GM19395 (cell line): ENCODE measurements at regions not wholly inside any gene's neighbourhood (a gene's known extent, or its start where the extent isn't known, plus 50 kb on each side); places are given as distances from the start of the nearest gene placed in this dataset.
"Not testable (repeated sequence)": the region's sequence is repeated elsewhere in the genome, so short reads cannot be mapped to it uniquely, and the experiment has no call there.

Source experiments
- ATAC-seq: cut with Tn5 transposase; IDR thresholded peaks from one replicate; pipeline ENCODE4 v1.9.1; 2021; ENCODE audit warnings: mild to moderate bottlenecking, moderate library complexity; ENCODE audit not compliant: unreplicated experiment

DNA sequence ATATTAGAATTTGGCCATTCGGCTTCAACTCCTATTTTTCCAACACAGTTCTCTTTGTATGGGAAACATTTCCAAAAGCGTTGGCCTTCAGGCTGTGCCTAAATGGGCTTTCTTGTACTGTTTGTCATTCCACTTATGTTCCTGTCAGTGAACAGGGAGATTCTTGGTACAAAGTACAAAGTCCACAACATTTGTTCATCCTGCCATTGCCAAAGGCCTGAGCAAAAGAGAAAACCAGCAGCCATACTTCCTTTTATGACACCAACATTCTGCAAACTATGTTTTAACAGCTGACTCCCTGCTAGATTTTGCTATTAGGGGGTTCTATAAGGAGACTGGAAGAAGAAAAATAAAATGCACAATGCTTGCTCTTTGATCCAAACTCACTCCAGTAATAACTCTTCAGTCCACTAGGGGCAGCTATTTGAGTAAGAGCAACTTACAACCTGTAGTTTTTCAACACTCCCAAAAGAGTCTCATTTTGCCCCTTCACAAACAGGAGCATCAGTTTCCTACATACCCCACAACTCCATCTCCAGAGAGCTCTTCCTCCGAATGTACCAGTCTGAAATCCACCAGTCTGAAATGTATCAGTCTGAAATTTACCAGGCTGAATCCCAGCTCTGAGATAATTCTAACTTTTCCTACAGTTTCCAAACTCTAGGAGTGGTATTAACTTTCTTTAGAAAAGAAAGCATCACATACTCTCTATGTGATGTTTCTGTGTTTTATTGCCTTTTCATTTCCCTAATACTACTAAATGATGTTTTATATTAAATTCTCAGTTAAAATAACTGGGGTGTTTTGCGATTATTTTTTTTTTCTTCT, 693.8 kb downstream of the DNAH5 start:
- no peak for ATAC-seq

DNA sequence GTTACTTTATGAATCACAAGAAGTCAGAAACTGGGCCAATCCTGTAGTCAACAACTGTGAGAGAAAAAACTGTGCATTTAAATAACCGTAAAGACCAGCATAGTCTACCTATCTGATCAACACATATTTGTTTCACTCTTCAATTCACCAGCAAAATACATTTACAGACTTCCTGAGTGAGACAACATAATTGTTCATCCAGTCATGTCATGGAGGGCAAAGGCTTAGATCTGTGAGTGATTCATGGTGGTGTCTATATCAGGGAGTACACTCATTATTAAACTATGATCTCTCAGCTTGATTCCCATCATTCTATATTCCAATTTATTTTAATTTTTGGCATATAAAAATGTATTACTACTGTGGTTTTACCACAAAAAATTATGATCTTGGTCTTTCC, 694.6 kb downstream of the DNAH5 start:
- ATAC-seq = no peak

DNA sequence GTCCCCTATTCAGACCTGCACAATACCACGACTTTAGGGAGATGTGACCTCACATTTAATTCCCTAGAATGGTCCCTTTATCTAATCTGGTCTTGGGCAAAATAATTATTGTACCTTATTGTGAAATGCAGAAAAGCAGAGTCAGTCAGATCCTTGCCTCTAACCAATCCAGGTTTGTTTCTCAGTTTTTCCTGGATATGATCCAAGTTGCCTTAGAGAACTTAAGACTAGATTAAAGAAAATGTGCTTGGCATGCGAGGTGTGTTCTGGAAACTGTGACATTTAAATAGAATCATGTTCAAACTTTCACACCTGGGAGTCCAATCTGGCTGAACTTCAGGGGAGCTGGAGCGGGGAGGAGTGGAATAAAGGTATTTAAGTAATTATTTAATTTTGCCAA, 696.2 kb downstream of the DNAH5 start:
- ATAC-seq = no peak

DNA sequence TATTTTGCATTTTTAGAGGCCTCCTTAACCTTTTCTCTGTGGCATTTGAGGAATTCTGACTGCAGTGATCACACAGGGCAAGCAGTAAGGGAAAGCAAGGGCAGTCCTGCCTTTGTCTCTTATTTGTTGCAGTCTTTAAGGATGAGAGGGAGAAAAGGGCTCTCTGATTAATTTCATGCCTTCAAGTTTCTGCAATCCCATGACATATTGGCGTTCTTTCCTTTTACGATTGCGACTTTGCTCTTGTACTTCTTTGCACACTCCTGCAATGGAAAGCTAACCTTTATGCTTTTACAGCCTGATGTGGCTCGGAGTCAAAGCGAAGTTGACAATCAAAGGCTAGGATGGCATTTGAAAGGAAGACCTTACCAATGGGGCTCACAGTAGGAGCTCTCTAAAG, 698.4 kb downstream of the DNAH5 start:
- ATAC-seq = no peak

DNA sequence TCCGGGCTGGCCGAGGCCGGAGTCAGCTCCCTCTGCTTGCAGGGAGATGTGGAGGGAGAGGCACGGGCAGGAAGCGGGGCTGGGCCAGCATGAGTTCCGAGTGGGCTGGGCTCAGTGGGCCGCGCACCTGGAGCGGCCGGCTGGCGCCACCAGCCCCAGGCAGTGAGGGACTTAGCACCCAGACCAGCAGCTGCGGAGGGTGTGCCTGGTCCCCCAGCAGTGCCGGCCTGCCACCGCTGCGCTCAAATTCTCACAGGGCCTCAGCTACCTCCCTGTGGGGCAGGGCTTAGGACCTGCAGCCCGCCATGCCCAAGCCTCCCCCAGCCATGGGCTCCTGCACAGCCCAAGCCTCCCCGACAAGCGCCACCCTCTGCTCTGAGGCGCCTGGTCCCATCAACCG, 700.3 kb downstream of the DNAH5 start:
- no peak for ATAC-seq

DNA sequence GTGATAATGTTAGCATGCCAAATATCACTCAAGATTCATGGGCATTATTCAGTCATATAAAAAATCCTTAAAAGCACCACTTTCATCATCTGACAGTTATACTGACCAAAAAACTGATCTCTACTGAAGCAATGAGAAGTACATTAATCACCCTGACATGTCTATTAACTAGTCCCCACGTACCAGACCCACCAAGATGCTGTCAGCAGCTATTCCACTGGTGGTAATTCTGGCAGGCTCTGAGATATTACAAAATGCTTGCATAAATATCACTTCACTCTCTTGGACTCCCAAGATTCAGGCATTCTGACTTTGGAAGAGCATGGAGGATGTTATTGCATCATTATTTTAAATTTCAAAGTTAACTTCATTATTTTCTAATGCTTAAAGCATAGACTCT, 717.0 kb downstream of the DNAH5 start:
- no peak for ATAC-seq

DNA sequence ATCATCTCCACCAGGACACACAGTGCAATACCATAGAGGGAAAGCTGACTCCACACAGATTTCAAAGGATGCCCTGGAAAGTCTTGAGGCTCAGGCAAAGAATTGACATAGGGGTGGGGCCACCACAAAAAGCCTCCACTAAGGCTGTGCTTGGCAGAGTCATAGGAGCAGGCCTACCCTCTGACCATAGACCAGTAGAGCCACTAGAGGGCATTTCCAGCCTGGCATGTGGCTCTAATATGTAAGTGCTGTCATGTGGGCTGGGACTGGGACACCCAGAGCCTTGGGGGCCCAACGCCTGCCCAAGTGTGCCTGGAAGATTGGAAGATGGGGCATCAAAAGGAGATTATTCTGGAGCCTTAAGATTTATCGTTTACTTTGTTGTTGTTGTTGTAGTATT, 726.0 kb downstream of the DNAH5 start:
- ATAC-seq = no peak

DNA sequence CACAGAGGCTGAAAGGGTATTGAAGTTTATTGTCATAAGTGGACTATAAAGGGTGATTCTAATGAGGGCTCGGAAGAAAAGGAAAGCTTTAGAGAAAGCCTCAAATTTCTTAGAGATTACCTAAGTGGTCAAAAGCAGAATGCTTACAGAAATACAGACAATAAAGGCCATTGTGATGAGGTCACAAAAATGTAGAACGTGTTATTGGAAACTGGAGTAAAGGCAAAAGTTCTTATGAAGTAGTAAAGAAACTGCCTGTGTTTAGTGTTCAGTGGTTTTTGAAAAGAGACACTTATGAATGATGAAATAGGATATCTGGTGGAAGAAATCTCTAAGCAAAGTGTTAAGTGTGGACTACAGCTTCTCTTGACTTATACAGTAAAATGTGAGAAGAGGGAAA, 726.9 kb downstream of the DNAH5 start:
- no peak for ATAC-seq

DNA sequence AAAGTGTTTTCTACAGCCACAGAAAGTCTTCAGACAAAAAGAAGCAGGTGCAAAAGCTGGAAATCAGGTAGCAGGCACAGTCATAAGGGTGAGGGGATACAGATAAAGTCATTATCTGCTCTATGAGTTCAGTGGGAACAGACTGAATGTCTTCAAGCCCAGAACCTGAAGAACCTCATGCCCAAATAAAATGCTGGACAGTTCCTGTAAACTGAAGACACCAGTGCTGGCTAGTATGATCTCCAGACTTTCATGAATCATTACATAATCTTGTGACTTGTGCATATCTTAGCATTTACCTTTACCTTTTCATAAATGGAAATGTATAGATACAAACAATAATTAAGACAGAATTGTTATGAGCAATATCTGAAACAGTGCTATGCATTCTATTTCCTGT, 728.7 kb downstream of the DNAH5 start:
- ATAC-seq = no peak

DNA sequence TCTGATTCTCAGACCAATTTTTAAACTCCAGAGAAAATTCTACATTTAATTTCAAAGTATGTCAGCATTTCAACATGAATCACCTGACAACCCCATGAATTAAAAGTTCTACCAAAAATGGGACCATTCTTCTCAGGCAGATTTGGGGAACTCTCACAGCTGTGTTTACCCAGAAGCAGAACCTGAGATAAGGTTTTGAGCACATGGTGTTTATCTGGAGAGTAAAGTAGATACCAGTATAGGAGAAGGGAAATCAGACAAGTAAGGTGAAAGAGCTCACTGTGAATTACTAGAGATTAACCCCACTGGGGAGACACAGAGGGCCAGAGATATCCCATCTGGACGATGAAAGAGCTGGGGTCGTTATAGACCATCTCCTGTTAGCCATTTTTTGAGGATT, 729.1 kb downstream of the DNAH5 start:
- ATAC-seq = no peak

DNA sequence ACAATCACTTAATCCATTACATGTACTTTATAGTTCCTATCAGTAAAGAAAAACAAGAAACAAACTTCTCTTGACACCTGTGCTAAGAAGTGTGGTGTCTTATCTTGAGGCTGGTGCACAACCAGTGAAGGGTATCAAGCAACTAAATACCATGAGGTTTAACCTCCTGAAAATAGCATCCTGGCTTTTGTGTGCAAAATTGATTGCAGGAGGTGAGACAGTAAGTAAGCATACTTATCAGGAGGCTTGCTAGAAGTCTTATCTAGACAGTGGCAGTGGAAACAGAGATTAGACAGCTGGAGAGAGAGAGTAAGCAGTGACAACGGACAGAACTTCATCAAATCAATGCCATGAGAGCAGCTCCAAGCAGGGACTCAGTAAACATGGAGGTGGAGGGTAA, 730.3 kb downstream of the DNAH5 start:
- no peak for ATAC-seq

DNA sequence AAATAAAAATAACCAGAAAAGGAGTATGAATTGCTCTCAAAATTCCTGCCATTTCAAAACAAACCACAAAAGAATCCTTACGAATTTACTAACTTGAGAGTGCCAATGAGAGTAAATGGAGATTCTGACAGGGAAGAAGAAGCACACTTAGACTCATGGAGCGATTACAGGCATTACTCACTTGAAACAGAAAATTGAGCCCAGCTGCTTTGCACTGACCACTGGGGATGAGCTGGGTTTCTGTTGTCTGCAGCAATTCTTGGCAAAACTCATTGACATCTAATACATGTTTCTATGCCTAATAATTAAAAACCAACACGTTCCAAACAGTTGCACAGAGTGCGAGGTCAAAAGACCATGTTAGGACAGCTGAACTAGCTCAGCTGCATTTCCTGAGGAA, 731.6 kb downstream of the DNAH5 start:
- ATAC-seq = no peak

DNA sequence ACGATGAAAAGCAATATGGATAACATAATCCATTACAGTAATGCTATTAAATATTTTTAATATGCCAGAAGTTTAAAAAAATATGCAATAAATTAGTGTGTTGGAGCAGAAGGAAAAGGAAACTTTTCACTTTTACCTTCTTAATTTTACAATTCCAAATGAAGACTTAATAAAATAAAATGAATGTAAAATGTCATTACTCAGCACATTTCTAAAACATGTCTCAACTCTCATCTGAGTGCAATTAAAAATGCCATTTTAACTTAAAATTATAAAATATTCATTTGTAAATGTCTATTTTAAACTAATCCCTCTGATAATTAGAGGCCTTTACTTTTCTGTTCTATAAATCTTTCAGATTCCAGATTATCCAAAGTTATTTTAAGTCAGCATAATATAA, 733.4 kb downstream of the DNAH5 start:
- ATAC-seq = no peak

DNA sequence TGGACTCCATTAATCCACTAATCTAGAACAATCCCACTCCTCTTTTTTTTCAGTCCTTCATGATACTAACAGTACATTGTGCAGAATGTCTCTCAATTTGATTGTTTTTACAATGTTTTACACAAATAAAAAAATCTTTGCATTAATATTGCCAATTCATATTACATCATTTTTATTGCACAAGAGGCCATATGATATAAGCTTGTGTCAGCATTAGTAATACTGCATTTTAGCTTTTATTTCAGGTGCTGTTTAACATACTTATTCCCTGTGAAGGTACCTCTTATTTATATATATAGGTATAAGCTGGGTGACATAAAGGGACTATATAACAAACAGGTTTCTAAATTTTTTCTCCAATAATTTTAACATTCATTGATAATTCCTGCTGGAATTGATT, 737.4 kb downstream of the DNAH5 start:
- no peak for ATAC-seq

DNA sequence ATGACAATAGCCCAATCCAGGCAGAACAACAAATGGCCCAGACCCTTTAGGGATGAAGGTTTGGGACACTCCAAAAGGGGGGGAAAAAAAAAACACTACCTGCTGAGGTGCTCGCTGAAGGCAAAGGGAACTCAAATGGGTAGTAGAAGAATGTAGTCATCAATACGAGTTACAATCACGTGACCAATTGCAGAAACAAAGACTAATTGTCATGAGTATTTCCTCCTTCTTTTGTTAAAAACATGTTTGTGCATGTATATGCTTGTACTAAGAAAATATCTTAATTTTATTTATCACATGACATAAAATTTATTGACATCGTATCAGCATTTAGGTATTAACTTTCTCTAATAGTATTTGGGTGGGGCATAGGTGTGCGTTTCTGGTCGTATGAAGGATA, 743.5 kb downstream of the DNAH5 start:
- ATAC-seq = no peak

DNA sequence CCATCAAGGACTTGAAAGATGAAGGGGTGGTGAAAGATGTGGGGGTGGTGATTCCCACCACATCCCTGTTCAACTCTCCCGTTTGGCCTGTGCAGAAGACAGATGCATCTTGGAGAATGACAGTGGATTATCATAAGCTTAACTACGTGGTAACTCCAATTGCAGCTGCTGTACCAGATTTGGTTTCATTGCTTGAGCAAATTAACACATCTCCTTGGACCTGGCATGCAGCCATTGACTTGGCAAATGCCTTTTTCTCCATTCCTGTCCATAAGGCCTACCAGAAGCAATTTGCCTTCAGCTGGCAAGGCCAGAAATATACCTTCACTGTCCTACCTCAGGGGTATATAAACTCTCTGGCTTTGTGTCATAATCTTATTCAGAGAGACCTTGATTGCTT, 746.3 kb downstream of the DNAH5 start:
- not testable (repeated sequence) for ATAC-seq

DNA sequence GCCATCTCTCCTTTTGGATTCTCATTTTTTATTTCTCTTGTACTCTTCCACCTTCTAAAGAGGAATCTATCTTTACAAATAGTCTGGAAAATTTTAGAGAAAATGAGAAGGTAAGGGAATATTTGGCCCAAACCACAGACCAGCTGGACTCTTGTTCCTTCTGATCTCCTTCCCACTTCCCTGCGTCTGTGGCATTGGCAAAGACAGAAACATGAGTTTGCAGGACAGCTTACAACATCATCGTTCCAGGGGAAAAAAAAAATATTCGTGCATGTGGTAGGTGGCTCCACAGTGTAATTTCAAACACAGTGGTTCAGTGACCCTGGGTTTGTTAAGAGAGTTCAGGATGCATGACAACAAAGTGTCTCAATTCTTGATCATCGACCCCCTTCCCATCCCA, 755.0 kb downstream of the DNAH5 start:
- ATAC-seq = no peak

DNA sequence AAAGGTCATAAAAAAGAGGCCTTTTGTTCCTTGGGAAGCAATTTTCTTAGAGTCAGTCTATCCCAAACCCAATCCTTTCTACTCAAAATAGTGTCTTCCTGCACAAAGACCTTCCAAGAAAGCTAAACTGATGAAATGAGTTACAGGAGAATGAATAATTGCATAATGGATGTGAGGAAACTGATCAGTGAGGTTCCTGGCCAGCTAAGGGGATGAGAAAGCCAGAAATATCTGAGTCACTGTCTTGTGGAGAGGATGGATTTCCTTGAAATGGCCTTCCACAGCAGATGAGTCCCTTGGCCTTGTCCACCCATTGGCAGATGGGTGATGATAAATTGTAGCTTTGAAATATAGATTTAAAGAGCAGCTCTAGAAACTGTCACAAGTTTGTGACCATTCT, 756.1 kb downstream of the DNAH5 start:
- no peak for ATAC-seq

DNA sequence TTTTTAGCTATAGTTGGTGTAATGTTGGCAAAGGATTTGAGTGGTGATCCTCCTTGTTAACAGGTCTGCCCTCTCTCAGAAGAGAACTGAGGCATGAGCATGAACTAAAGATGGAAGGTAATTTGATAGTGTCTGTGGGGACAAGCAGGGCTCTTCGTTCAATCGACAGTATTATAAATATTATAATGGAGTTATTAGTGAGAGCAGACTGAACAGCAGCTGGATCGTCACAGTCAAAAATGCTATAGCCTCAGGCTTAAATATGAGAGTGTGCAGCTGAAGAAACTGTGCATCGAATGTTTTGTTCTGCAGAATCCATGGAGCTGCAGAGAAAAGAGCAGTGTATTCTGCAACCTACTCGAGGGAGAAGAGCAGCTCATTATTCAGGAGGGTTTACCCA, 757.3 kb downstream of the DNAH5 start:
- ATAC-seq = no peak

DNA sequence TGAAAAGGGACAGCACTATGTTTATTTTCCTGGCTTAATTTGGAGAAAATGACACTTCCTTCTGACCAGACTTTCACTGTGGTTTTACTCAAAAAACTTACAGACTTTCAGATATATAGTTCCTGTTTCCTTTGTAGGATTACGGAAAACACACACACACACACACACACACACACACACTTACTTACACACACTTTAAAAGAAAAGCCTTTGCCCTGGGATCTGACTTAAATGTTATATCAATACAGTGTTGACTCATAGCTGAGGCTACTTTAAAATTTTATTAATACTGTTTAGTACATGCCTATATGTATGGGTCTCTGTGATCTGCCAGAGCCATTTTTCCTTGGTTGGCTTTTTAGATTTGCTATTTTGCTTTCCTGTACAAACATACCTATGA, 758.3 kb downstream of the DNAH5 start:
- ATAC-seq = no peak

DNA sequence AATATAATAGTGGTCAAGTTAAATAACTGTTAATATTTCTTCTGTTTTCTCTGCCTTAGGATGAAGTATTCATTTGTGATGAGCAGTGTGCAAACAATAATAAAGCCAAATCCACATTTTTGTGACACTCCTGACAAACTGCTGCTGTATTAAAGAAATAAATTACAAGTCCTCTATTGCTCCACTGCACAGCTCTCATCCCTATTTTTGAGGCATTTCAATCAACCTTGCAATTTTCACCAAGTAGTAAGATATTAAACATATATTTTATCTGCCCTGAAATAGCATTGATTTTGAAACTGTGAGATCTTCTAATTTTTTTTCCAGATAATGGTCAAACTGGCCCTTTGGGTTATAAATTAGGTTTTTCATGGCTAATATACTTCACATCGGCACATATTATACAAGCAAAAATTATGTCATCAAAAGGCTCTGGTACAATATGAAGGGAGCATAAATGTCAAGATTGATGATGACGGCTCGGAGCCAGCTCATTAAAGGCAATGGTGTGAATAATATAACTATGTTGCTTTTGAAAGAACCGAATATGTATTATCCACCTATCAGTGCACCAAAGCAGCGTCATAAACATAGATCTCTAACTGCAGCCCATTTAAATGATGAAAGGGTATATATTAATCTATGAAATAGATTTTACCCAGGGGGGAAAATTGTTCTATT, 764.9 kb downstream of the DNAH5 start:
- ATAC-seq = no peak

DNA sequence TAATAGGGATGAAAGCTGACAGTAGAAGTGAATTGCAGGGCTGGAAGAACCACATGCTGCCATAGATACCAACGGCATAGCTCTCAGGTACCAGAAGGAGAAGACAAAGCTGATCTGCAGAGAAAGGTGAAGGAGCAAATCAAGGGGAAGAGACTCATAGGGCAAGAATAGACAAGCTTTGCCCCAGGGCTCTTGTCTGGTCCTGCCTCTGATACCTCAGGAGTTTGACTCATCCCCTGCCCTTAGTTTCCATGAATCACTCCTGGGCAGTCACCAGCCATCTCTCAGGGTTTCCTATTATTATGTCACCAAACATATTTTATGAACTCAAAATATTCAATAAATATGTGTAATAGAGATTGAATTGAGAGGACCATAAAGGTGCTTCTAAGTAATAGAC, 800.9 kb downstream of the DNAH5 start:
- ATAC-seq = no peak

DNA sequence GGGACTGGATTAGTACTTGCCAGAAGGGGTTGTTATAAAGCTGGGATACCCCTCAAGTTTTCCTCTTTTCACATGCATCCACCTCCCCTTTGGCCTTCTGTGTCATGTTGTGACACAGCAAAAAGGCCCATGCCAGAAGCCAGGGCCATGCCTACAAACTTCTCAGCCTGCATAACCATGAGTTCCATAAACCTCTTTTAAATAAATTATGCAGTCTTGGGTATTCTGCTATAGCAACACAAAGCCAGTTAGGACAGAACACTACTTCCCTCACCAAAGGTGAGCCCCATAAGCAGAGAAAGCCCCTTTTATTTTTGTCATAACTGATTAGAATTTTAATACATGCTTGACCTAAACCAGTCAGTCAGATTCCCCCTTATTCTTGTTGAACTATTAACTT, 801.3 kb downstream of the DNAH5 start:
- ATAC-seq = no peak
